HEK293 (cell line): ENCODE measurements at regions not wholly inside any gene's neighbourhood (a gene's known extent, or its start where the extent isn't known, plus 50 kb on each side); places are given as distances from the start of the nearest gene placed in this dataset.

Source experiments
- CTCF ChIA-PET: fragments of 350-600 bp; formaldehyde crosslinking; extraction: SDS; loops from one replicate; lab custom pipeline; 2021; ENCODE audit warnings: antibody characterized with exemption; lab: Yijun Ruan, JAX
- POLR2A ChIA-PET: fragments of 300-600 bp; formaldehyde crosslinking; extraction: SDS; loops from one replicate; lab custom pipeline; 2020; ENCODE audit warnings: antibody characterized with exemption, inconsistent platforms; lab: Yijun Ruan, JAX
- H3K27ac ChIP-seq: fragments of 200-500 bp; sonication (Bioruptor generic); 2 replicates; pipeline ENCODE4 v1.5.1; 2014; ENCODE audit warnings: low read depth, low read length, control low read depth, inconsistent platforms; ENCODE audit errors: extremely low read depth
- H3K36me3 ChIP-seq, 2 experiments: fragments of 200-500 bp in 1 of 2; sonication (Bioruptor generic) in 1 of 2; 1 replicate in 1 of 2; 2 replicates in 1 of 2; pipeline ENCODE4 v1.5.1; 2014 to 2017; ENCODE audit warnings: inconsistent platforms in 2 of 2, low read length in 2 of 2; ENCODE audit not compliant: control insufficient read depth in 2 of 2, insufficient read depth in 1 of 2
- H3K4me1 ChIP-seq: fragments of 200-500 bp; sonication (Bioruptor generic); 2 replicates; pipeline ENCODE4 v1.5.1; 2014; ENCODE audit warnings: mild to moderate bottlenecking, low read length, inconsistent platforms; ENCODE audit not compliant: control insufficient read depth, insufficient read depth
- H3K4me3 ChIP-seq: 2 replicates; pipeline ENCODE4 v1.5.1; 2011; ENCODE audit warnings: low read depth, mild to moderate bottlenecking, control low read depth, low read length, moderate library complexity
- H3K9me3 ChIP-seq: fragments of 200-500 bp; sonication (Bioruptor generic); 2 replicates; pipeline ENCODE4 v1.5.1; 2014; ENCODE audit warnings: low read depth, low read length, inconsistent platforms; ENCODE audit not compliant: control insufficient read depth, insufficient read depth
- BCL11B ChIP-seq: fragments of 450-650 bp; formaldehyde crosslinking; IDR thresholded peaks from 2 replicates; pipeline ENCODE4 v1.5.1; 2016; ENCODE audit warnings: low read depth, missing biosample characterization, missing genetic modification characterization
- GLI2 ChIP-seq: fragments of 450-650 bp; formaldehyde crosslinking; IDR thresholded peaks from 2 replicates; pipeline ENCODE4; 2017; ENCODE audit warnings: missing biosample characterization, missing genetic modification characterization, low read depth, borderline replicate concordance
- GLIS2 ChIP-seq: fragments of 450-650 bp; formaldehyde crosslinking; IDR thresholded peaks from 2 replicates; pipeline ENCODE4 v1.5.1; 2016; ENCODE audit warnings: missing biosample characterization, missing genetic modification characterization
- HOXD13 ChIP-seq: sonication (generic); formaldehyde crosslinking; IDR thresholded peaks from 2 replicates; pipeline ENCODE4 v1.8.0; 2022; ENCODE audit warnings: missing genetic modification reagents, borderline replicate concordance
- PATZ1 ChIP-seq: fragments of 450-650 bp; formaldehyde crosslinking; IDR thresholded peaks from 2 replicates; pipeline ENCODE4 v1.5.1; 2016; ENCODE audit warnings: missing biosample characterization, missing genetic modification characterization
- SCRT2 ChIP-seq: fragments of 450-650 bp; formaldehyde crosslinking; IDR thresholded peaks from 2 replicates; pipeline ENCODE4 v1.5.1; 2016; ENCODE audit warnings: missing biosample characterization, missing genetic modification characterization
- TRIM28 ChIP-seq: IDR thresholded peaks from 2 replicates; pipeline ENCODE4 v1.6.1; 2011; ENCODE audit warnings: low read length, control low read depth, borderline replicate concordance
- ZBTB48 ChIP-seq: fragments of 450-650 bp; formaldehyde crosslinking; IDR thresholded peaks from 2 replicates; pipeline ENCODE4 v1.5.1; 2016; ENCODE audit warnings: missing biosample characterization, missing genetic modification characterization
- ZBTB7A ChIP-seq: fragments of 450-650 bp; formaldehyde crosslinking; IDR thresholded peaks from 2 replicates; pipeline ENCODE4 v1.5.1; 2016; ENCODE audit warnings: low read depth, missing biosample characterization, missing genetic modification characterization
- ZFP3 ChIP-seq: fragments of 450-650 bp; formaldehyde crosslinking; IDR thresholded peaks from 2 replicates; pipeline ENCODE4 v1.5.1; 2016; ENCODE audit warnings: low read depth, missing biosample characterization, missing genetic modification characterization
- ZNF174 ChIP-seq: fragments of 450-650 bp; formaldehyde crosslinking; IDR thresholded peaks from 2 replicates; pipeline ENCODE4 v1.5.0; 2017; ENCODE audit warnings: missing biosample characterization, mild to moderate bottlenecking, missing genetic modification characterization
- ZNF214 ChIP-seq: fragments of 450-650 bp; formaldehyde crosslinking; IDR thresholded peaks from 2 replicates; pipeline ENCODE4 v1.5.1; 2017; ENCODE audit warnings: missing biosample characterization, mild to moderate bottlenecking, missing genetic modification characterization, borderline replicate concordance
- ZNF335 ChIP-seq: fragments of 450-650 bp; formaldehyde crosslinking; conservative IDR thresholded peaks from 2 replicates; pipeline ENCODE4 v1.5.1; 2016; ENCODE audit warnings: missing biosample characterization, missing genetic modification characterization
- ZNF398 ChIP-seq: fragments of 450-650 bp; formaldehyde crosslinking; IDR thresholded peaks from 2 replicates; pipeline ENCODE4 v1.5.1; 2017; ENCODE audit warnings: missing biosample characterization, missing genetic modification characterization
- ZNF558 ChIP-seq: fragments of 450-650 bp; formaldehyde crosslinking; IDR thresholded peaks from 2 replicates; pipeline ENCODE4 v1.5.1; 2016; ENCODE audit warnings: missing biosample characterization, missing genetic modification characterization
- ZNF561 ChIP-seq: fragments of 450-650 bp; IDR thresholded peaks from 2 replicates; pipeline ENCODE4 v1.5.1; 2018; ENCODE audit warnings: missing biosample characterization, missing genetic modification characterization, borderline replicate concordance
- ZNF571 ChIP-seq: fragments of 450-650 bp; formaldehyde crosslinking; IDR thresholded peaks from 2 replicates; pipeline ENCODE4 v1.5.0; 2017; ENCODE audit warnings: missing biosample characterization, missing genetic modification characterization
- ZNF623 ChIP-seq: fragments of 450-650 bp; formaldehyde crosslinking; IDR thresholded peaks from 2 replicates; pipeline ENCODE4 v1.5.1; 2016; ENCODE audit warnings: missing biosample characterization, missing genetic modification characterization
- ZNF791 ChIP-seq: fragments of 450-650 bp; formaldehyde crosslinking; IDR thresholded peaks from 2 replicates; pipeline ENCODE4 v1.5.1; 2016; ENCODE audit warnings: missing biosample characterization, missing genetic modification characterization
- ZNF843 ChIP-seq: fragments of 450-650 bp; formaldehyde crosslinking; IDR thresholded peaks from 2 replicates; pipeline ENCODE4 v1.5.1; 2016; ENCODE audit warnings: missing biosample characterization, missing genetic modification characterization
- TF ChIP-seq, protein P1 (sequence below): fragments of 450-650 bp; formaldehyde crosslinking; IDR thresholded peaks from 2 replicates; pipeline ENCODE4 v1.5.1; 2016; ENCODE audit warnings: missing biosample characterization, missing genetic modification characterization

- peaks cover 6% of the 10 kb centered on the region for H3K4me1 ChIP-seq
- CTCF ChIA-PET: no interaction called here
- H3K27ac ChIP-seq: no peak overlapping the region
- no peaks in the 10 kb centered on the region for H3K36me3 ChIP-seq
- POLR2A ChIA-PET: no interaction called here
- no peaks in the 10 kb centered on the region for H3K9me3 ChIP-seq
- TF ChIP-seq ZNF398 (tag by site-specific recombination): peak; percentile 53; the same call in 1 of the 2 replicates
- no peak for TF ChIP-seq ZNF623 (tag by site-specific recombination)
- TF ChIP-seq, all 188 proteins: peak for 1
- no peak overlapping the region for H3K4me3 ChIP-seq
These were observed 396.1 kb upstream of the ATP11B start for GRCh38 chr3:182397164-182397563.

GRCh38 chr3:182399978-182400737 lies 393.1 kb upstream of the ATP11B start:
- ChIA-PET CTCF (no interaction called here), POLR2A (no interaction called here)
- H3K4me1 ChIP-seq: no peaks in the 10 kb centered on the region
- H3K4me3 ChIP-seq: no peak overlapping the region
- H3K36me3 ChIP-seq: no peaks in the 10 kb centered on the region
- no peak for TF ChIP-seq ZNF335 (tag by site-specific recombination)
- TF ChIP-seq SCRT2 (tag by site-specific recombination): no peak
- TF ChIP-seq HOXD13 (CRISPR knock-in tag): no peak
- no peak for TF ChIP-seq ZNF558 (tag by site-specific recombination)
- TF ChIP-seq GLIS2: no peak
- TF ChIP-seq ZNF214 (tag by site-specific recombination): no peak
- TF ChIP-seq ZNF791 (tag by site-specific recombination): no peak
- no peak for TF ChIP-seq ZBTB7A
- TF ChIP-seq PATZ1: no peak
- TF ChIP-seq ZNF561: no peak
- no peak for TF ChIP-seq ZNF571 (tag by site-specific recombination)
- no peak for TF ChIP-seq ZBTB48 (tag by site-specific recombination)
- TF ChIP-seq TRIM28: no peak
- TF ChIP-seq GLI2 (tag by site-specific recombination): no peak
- TF ChIP-seq ZNF843 (tag by site-specific recombination): no peak
- TF ChIP-seq ZFP3 (tag by site-specific recombination): no peak
- TF ChIP-seq, protein P1, sequence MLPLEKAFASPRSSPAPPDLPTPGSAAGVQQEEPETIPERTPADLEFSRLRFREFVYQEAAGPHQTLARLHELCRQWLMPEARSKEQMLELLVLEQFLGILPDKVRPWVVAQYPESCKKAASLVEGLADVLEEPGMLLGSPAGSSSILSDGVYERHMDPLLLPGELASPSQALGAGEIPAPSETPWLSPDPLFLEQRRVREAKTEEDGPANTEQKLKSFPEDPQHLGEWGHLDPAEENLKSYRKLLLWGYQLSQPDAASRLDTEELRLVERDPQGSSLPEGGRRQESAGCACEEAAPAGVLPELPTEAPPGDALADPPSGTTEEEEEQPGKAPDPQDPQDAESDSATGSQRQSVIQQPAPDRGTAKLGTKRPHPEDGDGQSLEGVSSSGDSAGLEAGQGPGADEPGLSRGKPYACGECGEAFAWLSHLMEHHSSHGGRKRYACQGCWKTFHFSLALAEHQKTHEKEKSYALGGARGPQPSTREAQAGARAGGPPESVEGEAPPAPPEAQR (tag by site-specific recombination): no peak
- TF ChIP-seq ZNF174 (tag by site-specific recombination): no peak
- no peak for TF ChIP-seq BCL11B (tag by site-specific recombination)
- no peak overlapping the region for H3K27ac ChIP-seq
- H3K9me3 ChIP-seq: no peaks in the 10 kb centered on the region
